ENCODE measurements at regions not wholly inside any gene's neighbourhood (a gene's known extent, or its start where the extent isn't known, plus 50 kb on each side); places are given as distances from the start of the nearest gene placed in this dataset.

- TF ChIP-seq CTCF (conservative IDR thresholded peaks at IDR 0.05), result no peak
- no peak for TF ChIP-seq EZH2 (IDR thresholded peaks at IDR 0.05; ENCODE audit: low read depth)
These were observed 154.0 kb upstream of the TSC22D1 start for GRCh38 chr13:44730099-44730498.
